HG03280 (cell line): ENCODE measurements at regions not wholly inside any gene's neighbourhood (a gene's known extent, or its start where the extent isn't known, plus 50 kb on each side); places are given as distances from the start of the nearest gene placed in this dataset.

Experiments
- ATAC-seq: cut with Tn5 transposase; IDR thresholded peaks from one replicate; pipeline ENCODE4 v1.9.1; 2021; ENCODE audit warnings: mild to moderate bottlenecking, moderate library complexity; ENCODE audit not compliant: unreplicated experiment

DNA sequence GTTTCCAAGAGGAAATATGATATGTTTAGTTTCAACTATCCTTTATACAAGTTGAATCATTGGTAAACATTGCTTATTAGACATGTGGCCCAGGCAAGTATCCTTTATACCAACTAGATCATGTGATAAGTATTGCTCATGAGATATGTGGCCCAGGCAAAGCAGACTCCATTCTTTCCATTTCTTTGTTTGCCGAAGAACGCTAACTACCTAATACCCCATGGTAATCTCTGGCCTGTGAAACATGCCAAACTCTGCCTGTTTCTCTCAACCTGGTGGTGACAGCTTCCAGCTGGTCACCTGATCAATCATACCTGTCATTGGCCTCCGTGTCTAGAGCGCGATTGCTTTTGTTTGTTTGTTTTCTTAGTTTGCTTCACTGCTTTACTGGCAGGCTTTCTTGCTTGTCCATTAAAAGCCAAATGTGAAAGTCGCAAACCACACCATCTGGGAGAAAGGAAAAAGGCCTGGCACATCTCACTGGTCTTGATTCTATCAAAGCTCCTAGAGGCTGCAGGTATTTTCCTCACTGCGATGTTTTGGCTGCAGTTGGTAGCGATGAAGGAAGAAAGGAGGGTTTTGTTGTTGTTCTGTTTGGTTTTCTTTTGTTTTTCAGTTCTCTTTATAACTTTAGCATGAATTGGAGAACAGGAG is 686.2 kb downstream of the KCNJ2 start:
- no peak for ATAC-seq

DNA sequence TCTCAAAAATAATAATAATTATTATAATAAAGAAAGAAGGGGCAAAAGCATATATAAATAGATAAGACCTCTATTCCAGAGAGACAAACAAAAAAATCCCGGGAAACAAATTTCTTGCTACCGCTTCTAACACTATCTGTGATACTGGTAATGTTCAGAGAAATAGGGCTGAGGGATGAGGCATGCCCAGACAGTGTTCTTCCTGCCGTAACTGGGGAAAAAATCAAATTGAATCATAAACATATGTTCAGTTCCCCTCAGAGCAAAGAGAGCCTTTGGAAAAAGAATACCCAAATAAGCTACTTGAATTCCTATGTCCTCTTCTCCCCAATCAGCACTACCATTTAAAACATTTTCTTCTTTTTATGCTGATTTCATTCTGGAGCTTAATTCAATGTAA is 688.0 kb downstream of the KCNJ2 start:
- no peak for ATAC-seq

DNA sequence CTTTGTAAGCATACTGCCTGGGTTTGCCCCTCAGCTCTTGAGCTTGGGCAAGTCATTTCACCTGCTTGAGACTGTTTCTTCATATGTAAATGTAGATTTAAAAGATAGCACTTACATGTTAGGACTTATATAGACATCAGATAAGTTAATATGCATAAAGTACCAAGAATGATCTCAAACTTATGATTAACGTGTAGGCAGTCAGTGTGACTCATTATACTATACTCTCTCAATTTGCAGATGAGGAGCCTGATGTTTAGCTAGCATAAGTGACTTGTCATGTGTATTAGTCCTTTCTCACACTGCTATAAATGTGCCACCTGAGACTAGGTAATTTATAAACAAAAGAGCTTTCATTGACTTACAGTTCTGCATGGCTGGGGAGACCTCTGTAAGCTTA is 690.5 kb downstream of the KCNJ2 start:
- no peak for ATAC-seq

DNA sequence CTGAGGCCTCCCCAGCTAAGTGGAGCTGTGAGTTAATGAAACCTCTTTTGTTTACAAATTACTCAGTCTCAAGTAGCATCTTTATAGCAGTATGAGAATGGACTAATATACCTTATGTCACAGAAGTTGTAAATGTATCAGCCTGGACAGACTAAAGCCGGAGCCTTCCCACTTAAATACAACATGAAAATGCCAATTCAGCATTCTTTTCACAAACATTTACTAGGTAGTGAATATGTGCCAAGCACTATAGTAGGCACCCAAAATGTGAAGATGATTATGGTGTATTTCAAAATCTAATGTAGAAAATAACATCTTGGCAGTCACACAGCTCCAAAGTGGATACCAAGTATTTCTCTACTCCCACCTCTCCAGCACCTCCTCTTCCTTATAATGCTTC is 693.0 kb downstream of the KCNJ2 start:
- no peak for ATAC-seq

DNA sequence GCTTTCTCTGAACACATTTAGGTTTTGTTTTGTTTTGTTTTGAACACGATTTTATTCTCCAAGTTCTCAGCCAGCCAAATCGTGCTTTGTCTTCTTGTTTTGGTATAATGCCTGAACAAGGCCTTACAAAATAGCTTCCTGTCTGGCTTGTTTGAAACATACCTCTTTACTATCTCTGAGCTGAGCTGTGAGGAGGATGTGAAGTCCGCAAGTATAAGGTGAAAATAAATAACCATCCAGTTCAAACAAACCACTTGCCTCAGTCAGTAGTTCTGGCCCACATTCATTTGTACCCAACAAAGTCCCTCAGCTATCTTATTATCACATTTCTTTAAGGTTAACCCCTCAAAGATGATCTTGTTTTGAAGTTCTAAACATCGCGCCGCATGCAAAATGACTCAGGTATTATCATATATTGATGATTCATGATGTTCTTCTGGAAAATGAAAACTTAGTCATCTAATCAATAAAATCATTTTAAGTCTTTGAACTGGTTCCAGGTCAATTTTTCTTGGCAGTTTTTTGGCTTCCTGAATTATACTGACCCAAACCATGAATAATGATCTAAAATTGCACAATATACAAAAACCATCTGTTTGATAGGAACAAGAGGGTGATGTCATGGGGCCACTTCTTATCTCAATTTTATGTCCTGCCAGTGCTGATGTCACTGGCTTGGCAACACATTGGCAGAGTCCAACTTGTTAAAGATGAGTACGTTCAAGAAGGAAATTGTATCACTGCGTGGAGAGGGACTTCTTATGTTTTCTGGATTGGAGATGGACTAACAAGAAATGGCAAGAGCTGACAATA is 694.3 kb downstream of the KCNJ2 start:
- ATAC-seq: no peak

DNA sequence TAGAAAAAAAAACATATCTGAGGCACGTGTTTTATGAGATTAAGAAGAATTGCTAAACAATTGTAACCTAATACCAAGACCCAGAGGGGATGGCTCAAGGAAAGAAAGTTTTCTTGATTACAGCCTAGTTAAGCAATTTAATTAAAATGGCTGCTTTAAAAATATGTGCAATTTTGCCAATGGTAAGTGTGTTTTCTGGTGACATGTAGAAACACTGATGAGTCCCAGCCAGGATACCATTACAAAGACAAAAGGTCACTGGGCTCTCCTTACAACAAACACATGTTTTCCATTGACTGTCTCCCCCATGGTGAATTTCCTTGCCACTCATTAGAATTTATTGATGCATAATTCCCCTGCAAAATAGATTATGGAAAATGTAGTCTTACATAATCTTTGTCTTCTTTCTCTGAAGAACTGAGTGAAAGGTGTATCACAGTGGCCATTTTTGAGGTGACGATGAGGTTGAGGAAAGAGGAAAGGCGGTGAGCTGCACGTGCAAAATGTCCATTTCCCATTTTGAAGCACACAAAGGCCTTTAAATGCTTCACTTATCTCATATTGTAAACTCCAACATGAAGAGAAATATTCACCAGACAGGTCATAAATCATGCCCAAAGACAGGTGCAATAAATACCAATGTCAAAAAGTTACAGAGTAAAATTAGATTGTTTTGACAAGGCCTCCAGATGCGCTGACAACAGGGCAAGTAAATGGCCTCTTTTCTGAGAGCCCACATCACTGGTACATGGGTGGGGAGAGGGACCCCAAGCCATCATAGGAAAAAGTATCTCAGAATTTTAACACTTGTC is 696.9 kb downstream of the KCNJ2 start:
- no peak for ATAC-seq

DNA sequence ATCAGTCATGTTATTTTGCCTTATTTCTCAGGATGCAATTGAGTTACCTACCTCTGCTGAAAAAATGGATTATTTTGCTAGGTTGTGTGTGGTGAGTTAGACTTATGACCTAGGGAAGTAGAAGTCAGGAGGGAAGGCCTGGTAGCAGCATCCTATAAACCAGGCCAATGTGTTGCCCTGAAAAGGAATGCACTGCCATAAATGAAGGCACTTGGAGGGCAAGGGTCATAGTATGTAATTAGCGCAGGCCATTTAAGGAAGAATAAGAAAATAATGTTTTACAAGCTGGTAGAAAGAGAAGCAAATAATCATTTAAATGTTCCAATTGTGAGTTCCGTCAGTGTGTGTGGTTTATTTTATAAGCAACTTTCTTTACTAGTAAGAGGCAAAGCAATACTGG is 698.8 kb downstream of the KCNJ2 start:
- ATAC-seq: no peak

DNA sequence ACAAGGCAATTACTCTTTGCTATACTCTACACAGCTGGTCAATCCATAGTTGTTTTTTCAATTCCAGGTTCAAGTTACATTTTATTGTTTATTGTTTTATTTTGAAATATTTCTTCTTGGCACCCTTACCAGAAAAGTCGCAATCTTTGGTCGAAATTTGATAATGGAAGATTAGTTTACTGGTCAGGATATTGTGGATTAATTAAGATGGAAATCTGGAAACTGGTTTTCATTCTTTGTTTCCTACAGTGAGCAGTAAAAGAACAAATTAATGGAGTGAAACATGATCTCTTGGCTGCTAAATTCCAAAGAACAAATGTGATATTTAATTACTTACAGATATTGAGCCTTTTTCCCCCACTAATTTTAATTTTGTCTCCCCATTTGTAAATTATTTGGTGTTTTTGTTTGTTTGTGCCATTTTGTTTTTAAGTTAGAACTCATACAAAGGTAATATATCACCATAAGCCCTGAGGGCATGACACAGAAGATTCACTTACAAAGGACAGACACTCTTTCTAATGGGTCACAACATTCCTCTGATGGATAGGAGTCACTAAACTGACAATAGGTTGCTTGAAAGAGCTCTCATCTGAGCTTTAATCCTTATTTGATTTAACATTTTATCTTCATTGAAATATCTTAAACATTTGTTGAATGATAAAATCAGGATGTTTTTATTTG is 700.2 kb downstream of the KCNJ2 start:
- ATAC-seq: no peak

DNA sequence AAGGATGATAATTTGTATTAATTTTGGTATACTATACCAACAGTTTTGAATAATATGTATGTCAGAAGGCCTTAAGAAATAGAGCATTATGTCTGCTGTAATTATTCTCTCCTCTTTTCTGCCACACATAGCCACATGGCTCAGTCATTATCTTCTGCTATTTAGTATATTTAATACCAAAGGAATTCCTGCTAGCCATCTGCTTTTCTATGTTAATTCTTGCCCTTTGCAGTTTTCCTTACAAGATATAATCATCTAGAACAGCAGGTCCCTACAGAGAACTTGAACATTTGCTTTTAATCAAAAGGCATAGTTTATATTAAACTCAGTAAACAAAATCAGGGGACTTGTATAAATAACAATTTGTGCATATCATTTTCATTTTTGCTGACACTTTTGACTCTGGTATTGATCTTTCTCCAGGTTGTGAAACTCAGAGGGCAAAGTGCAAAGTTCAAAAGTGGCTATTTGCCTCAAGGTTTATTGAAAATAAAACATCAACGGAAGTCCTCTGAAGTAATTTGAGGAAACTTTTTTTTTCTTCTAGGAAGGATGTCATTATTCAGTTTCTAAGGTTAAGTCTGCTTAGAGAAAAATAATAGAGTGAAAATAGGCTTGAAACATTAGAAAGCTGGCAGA is 702.0 kb downstream of the KCNJ2 start:
- ATAC-seq: no peak

DNA sequence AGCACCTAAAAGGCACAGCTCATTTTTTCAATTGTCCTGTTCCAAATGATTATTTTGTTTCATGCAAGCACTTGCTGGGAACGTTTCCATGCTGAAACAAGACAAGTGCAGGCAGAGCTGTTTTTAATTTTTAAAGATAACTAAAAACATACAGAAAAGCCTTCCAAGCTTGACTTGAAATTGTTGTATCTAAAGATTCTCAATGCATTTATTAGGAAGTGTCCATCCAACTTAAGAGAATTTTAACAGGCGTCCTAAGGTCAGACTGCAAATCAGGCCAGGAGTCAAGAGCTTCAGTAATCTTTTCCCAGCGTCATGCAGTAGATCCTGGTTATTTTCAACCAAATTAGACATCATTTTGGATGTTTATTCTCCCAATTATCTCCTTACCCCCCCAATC is 702.8 kb downstream of the KCNJ2 start:
- no peak for ATAC-seq

DNA sequence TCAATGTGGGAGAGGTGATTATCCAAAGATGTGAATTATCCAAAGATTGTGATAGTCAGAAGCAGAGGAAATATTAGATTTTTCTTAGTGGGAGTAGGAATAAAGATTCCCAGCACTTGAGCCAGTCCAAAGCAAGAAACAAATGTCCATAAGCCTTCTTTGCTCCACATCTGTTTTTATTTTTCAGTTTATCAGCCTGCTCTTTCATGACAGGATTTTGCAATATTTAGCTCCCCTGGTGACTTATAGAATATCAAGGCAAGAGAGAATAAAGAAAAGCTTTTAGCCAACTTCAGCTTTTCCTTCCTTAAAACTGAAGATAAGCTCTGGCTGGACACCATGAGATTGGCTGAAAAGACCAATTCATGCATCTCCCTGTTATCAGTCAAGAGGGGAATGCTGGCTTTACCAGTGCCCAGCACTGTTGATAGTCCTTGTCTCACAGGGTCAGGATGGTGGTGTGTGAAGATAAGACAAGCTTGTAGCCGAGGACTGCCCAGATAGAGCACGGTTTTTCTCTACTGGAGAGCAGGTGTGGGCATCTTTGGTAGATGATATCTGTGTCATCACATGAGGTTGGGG is 706.5 kb downstream of the KCNJ2 start:
- ATAC-seq: no peak

DNA sequence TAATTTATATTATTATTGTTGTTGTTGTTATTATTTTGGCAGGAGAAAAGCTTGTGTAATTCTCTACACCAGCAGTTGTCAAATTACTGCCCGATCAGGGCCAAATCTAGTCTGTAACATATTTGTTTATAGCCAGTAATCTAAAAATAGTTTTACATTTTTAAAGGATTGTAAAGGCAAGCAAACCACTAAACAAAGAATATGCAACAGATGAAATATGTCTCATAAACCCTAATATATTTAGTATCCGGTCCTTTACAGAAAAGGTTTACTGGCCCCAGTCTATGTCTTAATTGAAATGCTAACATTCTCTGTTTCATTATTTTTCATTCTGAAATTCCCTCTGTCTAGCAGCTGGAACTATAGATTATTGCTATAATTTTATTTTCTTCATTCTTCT is 709.5 kb downstream of the KCNJ2 start:
- no peak for ATAC-seq

DNA sequence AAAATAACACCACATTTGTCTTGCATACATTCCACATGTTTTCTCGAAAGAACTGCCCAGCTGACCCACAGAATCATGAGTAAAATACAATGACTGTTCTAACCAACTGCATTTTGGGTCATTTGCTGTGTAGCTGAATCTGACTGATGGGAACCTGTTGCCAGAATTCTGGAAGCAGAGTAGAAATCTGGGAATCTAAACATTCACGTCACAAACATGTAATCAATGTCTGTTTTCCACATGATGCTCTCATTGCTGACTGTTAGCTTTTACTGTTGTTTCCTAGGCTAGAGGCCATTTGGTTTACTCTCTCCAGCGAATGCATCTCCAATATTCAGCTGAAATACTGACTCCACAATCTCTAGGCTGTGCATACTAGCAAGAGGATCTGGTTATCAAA is 710.1 kb downstream of the KCNJ2 start:
- ATAC-seq: no peak

DNA sequence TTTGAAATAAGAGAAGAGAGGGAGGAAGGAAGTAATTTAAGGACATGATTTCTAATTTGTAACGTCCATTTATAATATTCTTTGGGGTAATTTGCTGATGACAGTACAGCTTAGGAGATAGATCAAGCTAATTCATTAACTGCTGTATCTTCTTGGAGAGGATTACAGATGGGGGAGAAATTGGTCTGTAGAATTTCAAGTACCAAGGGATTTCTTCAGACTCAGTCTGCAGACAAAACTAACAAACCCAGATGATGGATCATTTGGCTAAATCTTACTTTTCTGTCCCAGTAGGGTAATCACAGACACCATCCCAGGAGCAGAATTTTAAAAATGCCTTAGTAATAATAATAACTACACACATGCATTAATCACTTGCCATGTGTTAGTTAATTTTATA is 711.8 kb downstream of the KCNJ2 start:
- ATAC-seq: no peak

DNA sequence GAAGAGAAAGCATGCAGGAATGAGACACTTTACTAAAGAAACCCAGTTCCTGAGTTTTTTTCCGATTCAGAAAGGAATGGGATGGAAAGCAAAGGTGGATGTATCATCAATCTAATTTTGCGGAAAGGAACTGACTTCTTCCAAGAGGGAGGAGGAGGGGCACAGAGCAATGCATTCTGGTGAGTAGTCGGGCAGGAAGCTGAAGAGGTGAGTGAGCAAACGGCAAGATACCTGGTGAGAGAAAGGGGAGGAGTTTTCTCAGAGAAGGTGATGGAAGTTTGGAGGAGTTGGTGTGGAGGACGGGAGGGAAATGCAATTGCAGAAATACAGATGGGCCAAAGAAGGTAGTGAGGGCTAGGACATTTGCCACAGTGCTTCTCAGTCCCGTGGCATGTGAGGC is 713.2 kb downstream of the KCNJ2 start:
- no peak for ATAC-seq

DNA sequence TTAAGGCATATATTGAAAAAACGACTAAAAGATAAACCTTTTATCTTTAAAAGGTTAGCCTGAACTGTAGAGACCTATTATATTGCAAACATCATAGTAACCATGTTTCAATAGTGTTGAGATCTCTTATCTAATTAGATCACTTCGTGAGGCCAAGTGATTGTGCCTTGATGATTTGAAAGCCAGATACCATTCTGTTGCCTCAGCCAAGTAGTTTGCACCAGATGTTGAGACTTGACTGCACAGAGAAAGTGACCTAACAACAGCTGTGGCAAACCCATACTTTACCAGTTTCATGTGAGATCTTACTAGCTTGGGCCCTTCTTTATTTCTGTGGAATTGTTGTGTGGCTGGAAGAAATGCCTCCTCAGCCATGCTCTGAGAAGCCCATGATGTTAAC is 717.3 kb downstream of the KCNJ2 start:
- no peak for ATAC-seq

DNA sequence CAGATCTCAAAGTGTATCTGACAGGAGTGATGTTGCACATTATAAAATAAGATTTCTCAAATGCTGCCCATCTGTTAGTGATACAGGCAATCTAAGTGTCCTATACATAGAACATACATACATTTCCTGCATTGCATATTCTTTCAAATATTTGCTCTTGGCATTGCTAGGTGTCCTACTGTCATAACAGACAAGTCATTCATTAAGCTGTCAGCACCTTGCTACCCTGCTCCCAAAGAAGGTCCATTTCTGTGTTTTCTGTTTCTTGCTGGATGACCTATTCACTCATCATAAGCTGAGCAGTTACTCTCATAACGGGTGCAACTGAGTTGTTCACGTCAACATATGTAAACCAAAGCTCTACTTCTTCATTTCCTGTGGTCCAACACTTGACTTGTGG is 719.0 kb downstream of the KCNJ2 start:
- ATAC-seq: no peak

DNA sequence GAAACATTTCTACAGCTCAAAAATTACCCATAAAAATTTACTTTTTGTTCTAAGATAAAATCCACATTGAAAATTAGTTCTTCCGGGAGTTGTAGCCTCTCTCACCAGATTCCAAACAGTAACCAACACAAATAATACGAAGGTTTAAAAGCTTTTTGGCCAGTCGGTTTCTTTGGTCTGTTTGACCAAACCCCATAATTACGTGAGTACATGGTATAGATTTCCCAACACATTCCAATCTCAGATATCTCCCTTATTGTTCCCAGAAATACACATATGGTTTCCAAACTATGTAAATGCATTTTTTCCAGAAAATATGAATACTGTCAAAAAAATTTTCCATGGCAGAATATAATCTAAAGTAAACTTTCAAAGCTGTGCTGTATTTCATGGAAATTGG is 722.0 kb downstream of the KCNJ2 start:
- no peak for ATAC-seq

DNA sequence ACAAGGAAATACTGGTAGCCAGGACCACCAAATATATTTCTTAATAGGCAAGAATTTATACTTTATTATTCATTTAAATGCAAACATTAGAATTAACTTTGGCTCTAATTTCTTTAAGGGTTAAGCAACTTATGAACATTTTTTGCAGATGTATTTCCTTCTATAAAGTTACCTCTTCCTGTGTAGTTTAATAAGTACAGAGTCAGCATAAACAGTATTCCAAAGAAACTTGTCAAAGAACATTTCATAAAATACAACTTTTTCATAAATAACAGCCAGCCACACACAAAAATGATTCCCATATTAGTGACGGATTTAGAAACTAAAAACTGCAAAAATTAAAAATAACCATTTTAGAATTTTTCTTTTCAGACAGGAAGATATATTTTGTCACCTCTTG is 723.2 kb downstream of the KCNJ2 start:
- ATAC-seq: no peak

DNA sequence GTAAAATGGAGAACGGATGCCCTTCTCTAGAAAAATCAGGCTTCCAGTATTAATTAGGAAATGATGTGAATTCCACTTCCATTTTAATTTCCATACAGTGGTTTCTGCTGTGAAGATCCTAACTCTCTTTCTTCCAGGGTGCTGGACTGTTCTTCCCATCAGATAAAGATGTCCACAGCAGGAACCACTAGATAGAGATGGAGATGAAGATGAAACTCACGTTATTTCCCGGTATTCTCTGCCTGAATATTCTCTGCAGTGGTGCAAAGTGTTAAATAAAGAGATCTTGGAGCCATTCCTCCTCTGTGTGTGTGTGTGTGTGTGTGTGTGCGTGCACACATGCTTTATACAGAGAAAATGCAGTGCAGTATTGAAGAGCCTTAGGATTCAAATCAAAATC is 727.5 kb downstream of the KCNJ2 start:
- ATAC-seq: no peak

DNA sequence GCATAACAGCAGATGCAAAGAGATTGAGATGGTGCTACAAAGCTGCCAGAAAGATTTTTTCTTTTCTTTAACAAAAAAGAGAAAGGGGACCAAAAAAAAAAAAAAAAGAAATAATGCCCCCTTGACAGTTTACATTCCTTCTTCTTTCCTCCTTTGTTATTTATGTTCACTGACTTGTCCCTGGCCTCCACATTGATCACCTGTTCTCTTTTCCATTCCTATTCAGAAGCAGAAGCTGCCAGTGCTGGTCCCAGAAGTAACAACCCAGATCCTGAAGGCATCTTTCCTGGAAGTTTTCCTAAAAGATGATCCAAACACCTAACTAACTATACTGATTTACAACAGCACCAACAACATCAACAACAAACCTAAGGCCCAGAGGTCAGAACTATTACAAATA is 728.1 kb downstream of the KCNJ2 start:
- ATAC-seq: no peak
